Uterus (tissue), 2 donors: ENCODE measurements at regions not wholly inside any gene's neighbourhood (a gene's known extent, or its start where the extent isn't known, plus 50 kb on each side); places are given as distances from the start of the nearest gene placed in this dataset.

ENCODE experiments used
- CTCF ChIP-seq, 4 experiments: fragments of 200-600 bp in 2 of 4; fragments of 450-650 bp in 2 of 4; sonication (generic) in 2 of 4; IDR thresholded peaks; one replicate each; pipeline ENCODE4 v1.5.1; 2016 to 2019; ENCODE audit warnings: antibody characterized with exemption in 4 of 4, mild to moderate bottlenecking in 2 of 4, moderate library complexity in 1 of 4
- POLR2A ChIP-seq, 2 donors: fragments of 450-650 bp; IDR thresholded peaks; one replicate each; pipeline ENCODE4 v1.6.1; 2016; ENCODE audit warnings: antibody characterized with exemption in 2 of 2, mild to moderate bottlenecking in 1 of 2, moderate library complexity in 1 of 2

DNA sequence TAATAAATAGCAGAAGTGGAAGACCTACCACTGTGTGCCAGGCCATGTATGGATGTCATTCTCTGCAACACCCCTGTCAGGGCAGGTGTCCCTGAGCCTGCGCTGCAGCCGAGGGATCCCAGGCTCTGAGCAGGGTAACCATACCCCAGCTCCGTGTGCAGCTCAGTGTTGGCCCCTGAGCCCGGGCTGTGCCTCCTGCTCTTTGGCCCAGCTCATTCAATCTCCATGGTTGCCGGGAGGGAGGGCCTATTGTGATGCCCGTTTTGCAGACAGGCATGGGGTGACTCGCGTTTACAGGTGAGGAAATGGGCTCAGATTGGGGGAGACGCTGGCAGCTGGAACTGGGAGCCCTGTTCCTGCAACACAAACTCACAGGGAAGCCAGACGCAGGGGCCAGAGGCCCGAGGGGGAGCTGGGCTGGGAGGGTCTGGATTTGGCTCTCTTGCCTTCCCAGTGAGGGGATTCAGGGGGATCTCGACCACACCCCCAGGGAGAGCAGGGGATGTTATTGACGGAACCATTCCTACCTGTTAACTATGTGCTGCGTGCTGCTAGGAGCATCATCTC lies 190.5 kb downstream of the IRF8 start:
- TF ChIP-seq CTCF (IDR thresholded peaks at IDR 0.05) (no peak), POLR2A (IDR thresholded peaks at IDR 0.05) (no peak)
